HCT116 (cell line): ENCODE measurements at regions not wholly inside any gene's neighbourhood (a gene's known extent, or its start where the extent isn't known, plus 50 kb on each side); places are given as distances from the start of the nearest gene placed in this dataset.

Experiments
- ATAC-seq: fragments of 200-7000 bp; cut with Tn5 transposase; 2 replicates; pipeline ENCODE4 v1.9.1; 2020; ENCODE audit warnings: mild to moderate bottlenecking, moderate library complexity
- BruUV-seq: library from RNA; stranded (reverse); fragments of 400-500 nt; replicated peaks from 2 replicates; lab custom pipeline; 2021; lab: Mats Ljungman, UMichigan
- CTCF ChIA-PET: fragments of 300-600 bp; sonication (Branson Sonifier 250); formaldehyde crosslinking; loops from one replicate; lab custom pipeline; 2021; ENCODE audit warnings: antibody characterized with exemption; lab: Charles Lee
- POLR2A ChIA-PET: fragments of 300-600, 350-600 bp; sonication (Branson Sonifier 250); formaldehyde crosslinking; loops from one replicate; lab custom pipeline; 2021; ENCODE audit warnings: antibody characterized with exemption; lab: Charles Lee
- RAD21 ChIA-PET, 2 experiments: fragments of 300-600 bp; sonication (Branson Sonifier 250); formaldehyde crosslinking; loops; one replicate each; lab custom pipeline; 2023; ENCODE audit warnings: low total read pairs in 2 of 2; ENCODE audit not compliant: uncharacterized antibody in 2 of 2, unreplicated experiment in 2 of 2, low non-redundant PET in 1 of 2; lab: Charles Lee
- DNase-seq: peaks from one replicate; pipeline ENCODE4 v3.0.0-alpha.2; 2010; ENCODE audit warnings: low read depth, low spot score
- H2AFZ ChIP-seq: fragments of 200-600 bp; shearing (Covaris generic), sonication (generic); 2 replicates; pipeline ENCODE4 v1.6.1; 2017; ENCODE audit warnings: low read depth, mixed run types, mixed read lengths, antibody characterized with exemption, low read length; ENCODE audit not compliant: poor library complexity, severe bottlenecking
- H3K27ac ChIP-seq: 2 replicates; pipeline ENCODE4 v1.5.1; 2012; ENCODE audit warnings: low read depth, low read length
- H3K27me3 ChIP-seq: fragments of 200-600 bp; sonication (generic); 2 replicates; pipeline ENCODE4 v1.6.1; 2016; ENCODE audit warnings: mixed run types, low read length, mixed read lengths; ENCODE audit not compliant: insufficient read depth
- H3K36me3 ChIP-seq, 2 experiments: fragments of 200-500 bp in 1 of 2; fragments of 200-600 bp in 1 of 2; sonication (Bioruptor generic) in 1 of 2; sonication (generic) in 1 of 2; 2 replicates each; pipeline versions ENCODE4 v1.5.1 to v1.6.1; 2014 to 2016; ENCODE audit warnings: low read length in 2 of 2, inconsistent platforms in 1 of 2, mixed read lengths in 1 of 2, mixed run types in 1 of 2; ENCODE audit not compliant: insufficient read depth in 2 of 2, control insufficient read depth in 1 of 2
- H3K4me1 ChIP-seq, 2 experiments: fragments of 200-600 bp in 1 of 2; sonication (generic) in 1 of 2; 2 replicates each; pipeline versions ENCODE4 v1.5.1 to v1.6.1; 2012 to 2017; ENCODE audit warnings: low read length in 2 of 2, inconsistent platforms in 1 of 2, mild to moderate bottlenecking in 1 of 2, mixed read lengths in 1 of 2, mixed run types in 1 of 2, moderate library complexity in 1 of 2; ENCODE audit not compliant: insufficient read depth in 2 of 2, control insufficient read depth in 1 of 2
- H3K4me2 ChIP-seq: fragments of 200-600 bp; sonication (generic); 2 replicates; pipeline ENCODE4 v1.6.1; 2017; ENCODE audit warnings: mixed run types, low read length, mixed read lengths
- H3K4me3 ChIP-seq, 2 experiments: fragments of 200-600 bp in 1 of 2; sonication (generic) in 1 of 2; replicated peaks in 1 of 2; 2 replicates each; pipeline ENCODE4 v1.5.1; 2011 to 2016; ENCODE audit warnings: low read length in 2 of 2, control low read depth in 1 of 2, low read depth in 1 of 2, mild to moderate bottlenecking in 1 of 2, mixed read lengths in 1 of 2, mixed run types in 1 of 2
- H3K79me2 ChIP-seq: fragments of 200-600 bp; sonication (generic); 2 replicates; pipeline ENCODE4 v1.6.1; 2017; ENCODE audit warnings: mild to moderate bottlenecking, mixed run types, low read length, moderate library complexity, mixed read lengths; ENCODE audit not compliant: insufficient read depth
- H3K9ac ChIP-seq: fragments of 200-600 bp; sonication (generic); 2 replicates; pipeline ENCODE4 v1.6.1; 2016; ENCODE audit warnings: low read length, mixed read lengths
- H3K9me2 ChIP-seq: fragments of 200-600 bp; sonication (generic), shearing (Covaris generic); 2 replicates; pipeline ENCODE4 v1.6.1; 2017; ENCODE audit warnings: mixed run types, mild to moderate bottlenecking, moderate library complexity; ENCODE audit not compliant: insufficient read depth
- H3K9me3 ChIP-seq, 2 experiments: fragments of 200-500 bp in 1 of 2; fragments of 200-600 bp in 1 of 2; sonication (Bioruptor generic) in 1 of 2; sonication (generic) in 1 of 2; 2 replicates each; pipeline ENCODE4 v1.6.1; 2014 to 2017; ENCODE audit warnings: low read length in 2 of 2, mixed read lengths in 2 of 2, inconsistent platforms in 1 of 2, low read depth in 1 of 2, mild to moderate bottlenecking in 1 of 2, mixed run types in 1 of 2, moderate library complexity in 1 of 2; ENCODE audit not compliant: control insufficient read depth in 1 of 2, insufficient read depth in 1 of 2
- H4K20me1 ChIP-seq: fragments of 200-600 bp; sonication (generic), shearing (Covaris generic); 2 replicates; pipeline ENCODE4 v1.6.1; 2017; ENCODE audit warnings: mixed run types, mild to moderate bottlenecking, moderate library complexity; ENCODE audit not compliant: insufficient read depth
- ATF3 ChIP-seq: IDR thresholded peaks from 2 replicates; pipeline ENCODE4 v1.6.1; 2012
- CEBPB ChIP-seq: IDR thresholded peaks from 2 replicates; pipeline ENCODE4 v1.6.1; 2012; ENCODE audit warnings: low read depth
- CTCF ChIP-seq, 3 experiments: fragments of 200-600 bp in 1 of 3; sonication (generic) in 1 of 3; IDR thresholded peaks in 2 of 3; conservative IDR thresholded peaks in 1 of 3; 2 replicates each; pipeline ENCODE4 v1.5.1; 2012 to 2017; ENCODE audit warnings: low read depth in 2 of 3, low read length in 2 of 3, antibody characterized with exemption in 1 of 3, borderline replicate concordance in 1 of 3, control low read depth in 1 of 3, mild to moderate bottlenecking in 1 of 3, mixed read lengths in 1 of 3, mixed run types in 1 of 3, moderate library complexity in 1 of 3; ENCODE audit not compliant: insufficient read depth in 1 of 3
- ELF1 ChIP-seq: IDR thresholded peaks from 2 replicates; pipeline ENCODE4 v1.6.1; 2012; ENCODE audit warnings: low read depth, borderline replicate concordance
- EZH2 ChIP-seq: fragments of 200-600 bp; sonication (generic); IDR thresholded peaks from 2 replicates; pipeline ENCODE4 v1.6.1; 2017; ENCODE audit warnings: antibody characterized with exemption, mixed run types
- EZH2phosphoT487 ChIP-seq: fragments of 200-600 bp; IDR thresholded peaks from 2 replicates; pipeline ENCODE4 v1.6.1; 2018; ENCODE audit warnings: antibody characterized with exemption, borderline replicate concordance
- JUND ChIP-seq: IDR thresholded peaks from 2 replicates; pipeline ENCODE4 v1.6.1; 2012
- MAX ChIP-seq: IDR thresholded peaks from 2 replicates; pipeline ENCODE4 v1.6.1; 2012
- POLR2A ChIP-seq: IDR thresholded peaks from 2 replicates; pipeline ENCODE4 v1.7.0; 2011; ENCODE audit warnings: borderline replicate concordance; ENCODE audit not compliant: insufficient read depth, insufficient read length; ENCODE audit errors: extremely low read depth
- POLR2AphosphoS5 ChIP-seq: IDR thresholded peaks from 2 replicates; pipeline ENCODE4 v1.6.1; 2011; ENCODE audit warnings: mild to moderate bottlenecking, low read depth, low read length, moderate library complexity
- RAD21 ChIP-seq: IDR thresholded peaks from 2 replicates; pipeline ENCODE4 v1.6.1; 2012; ENCODE audit warnings: low read depth, mild to moderate bottlenecking
- REST ChIP-seq: IDR thresholded peaks from 2 replicates; pipeline ENCODE4 v1.6.1; 2012; ENCODE audit warnings: low read depth
- SIN3A ChIP-seq: IDR thresholded peaks from 2 replicates; pipeline ENCODE4 v1.6.1; 2012; ENCODE audit warnings: low read depth
- SP1 ChIP-seq: IDR thresholded peaks from 2 replicates; pipeline ENCODE4 v1.6.1; 2012; ENCODE audit warnings: low read depth
- SRF ChIP-seq: IDR thresholded peaks from 2 replicates; pipeline ENCODE4 v1.6.1; 2012; ENCODE audit warnings: low read depth
- TCF7L2 ChIP-seq: IDR thresholded peaks from 2 replicates; pipeline ENCODE4 v1.7.0; 2011; ENCODE audit warnings: borderline replicate concordance, inconsistent platforms; ENCODE audit not compliant: insufficient read depth, insufficient read length; ENCODE audit errors: extremely low read depth
- ZBTB33 ChIP-seq: IDR thresholded peaks from 2 replicates; pipeline ENCODE4 v1.6.1; 2011; ENCODE audit warnings: mild to moderate bottlenecking, low read length, moderate library complexity; ENCODE audit not compliant: insufficient replicate concordance; ENCODE audit errors: extremely low read depth
- ZFX ChIP-seq: fragments of 450-650 bp; IDR thresholded peaks from 2 replicates; pipeline ENCODE4 v1.6.1; 2017
- intact Hi-C: fragments of 100-400 bp; cut with micrococcal nuclease; formaldehyde crosslinking; loops from 2 replicates; pipeline ENCODE4 v1.10.0; 2022

- H3K9me2 ChIP-seq, result no peaks in the 10 kb centered on the region
- no peak for TF ChIP-seq SP1
- TF ChIP-seq POLR2A, result no peak
- no peak for TF ChIP-seq ZBTB33
- TF ChIP-seq REST, result no peak
- no peak for TF ChIP-seq MAX
- no peak for TF ChIP-seq TCF7L2
- TF ChIP-seq CEBPB, result no peak
- no peak for TF ChIP-seq ZFX
- TF ChIP-seq ATF3, result no peak
- no peak for TF ChIP-seq SIN3A
- no peak for TF ChIP-seq EZH2phosphoT487
- TF ChIP-seq SRF, result no peak
- TF ChIP-seq ELF1, result no peak
- no peak for TF ChIP-seq POLR2AphosphoS5
- TF ChIP-seq CTCF (IDR thresholded peaks at IDR 0.05 in 2 of 3, conservative IDR thresholded peaks at IDR 0.05 in 1 of 3; ENCODE audit: borderline replicate concordance in 1 of 3, insufficient read depth in 1 of 3, low read depth in 2 of 3, low read length in 2 of 3), result no peak
- TF ChIP-seq RAD21, result no peak
- TF ChIP-seq JUND, result no peak
- no peak for TF ChIP-seq EZH2
- H2AFZ ChIP-seq, result no peak overlapping the region
- no peaks in the 10 kb centered on the region for H3K27me3 ChIP-seq
- RAD21 ChIA-PET, result no interaction called here
- no peaks in the 10 kb centered on the region for H3K4me1 ChIP-seq
- no peak for ATAC-seq
- no peaks in the 10 kb centered on the region for H4K20me1 ChIP-seq
- peaks cover 4 to 9% of the 10 kb centered on the region in 2 experiments; a peak in 2 of 4 replicates for H3K9me3 ChIP-seq
- H3K79me2 ChIP-seq, result no peaks in the 10 kb centered on the region
- DNase-seq, result no peak
- H3K9ac ChIP-seq, result no peak overlapping the region
- no TSS peak for BruUV-seq
- no peak overlapping the region for H3K4me2 ChIP-seq
- no peak overlapping the region for H3K4me3 ChIP-seq
- intact Hi-C loops, result no loop called here
- H3K36me3 ChIP-seq, result no peaks in the 10 kb centered on the region
- H3K27ac ChIP-seq, result no peak overlapping the region
- POLR2A ChIA-PET, result no interaction called here
- CTCF ChIA-PET, result no interaction called here
These were observed 758.4 kb upstream of the ROBO1 start for GRCh38 chr3:80526153-80526552.
